ENCODE measurements at regions not wholly inside any gene's neighbourhood (a gene's known extent, or its start where the extent isn't known, plus 50 kb on each side); places are given as distances from the start of the nearest gene placed in this dataset.

DNA sequence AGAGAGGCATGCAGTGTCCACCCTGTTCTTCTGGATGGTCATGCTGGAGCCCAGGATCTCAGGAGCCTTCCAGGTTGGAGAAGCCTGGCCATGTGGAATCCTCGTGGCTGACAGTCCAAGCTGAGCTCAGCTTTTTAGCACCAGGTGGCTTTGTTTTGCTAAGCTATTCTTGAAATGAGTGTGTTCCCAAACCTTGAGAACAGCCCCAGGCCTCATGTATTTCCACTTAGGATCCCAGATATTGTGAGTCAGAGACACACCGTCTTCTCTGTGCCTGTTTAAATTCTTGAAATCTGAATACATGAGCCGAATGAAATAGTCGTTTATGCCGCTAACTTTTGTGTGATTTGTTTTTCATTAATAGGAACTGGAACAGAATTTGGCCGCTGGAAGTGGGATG, 61.2 kb downstream of the IRX2 start:
- no peaks in the 10 kb centered on the region for H3K27me3 ChIP-seq (ENCODE audit: control insufficient read depth in 2 of 2, insufficient read depth in 2 of 2, low read length in 2 of 2)
- TF ChIP-seq POLR2AphosphoS5 (IDR thresholded peaks at IDR 0.05; ENCODE audit: insufficient read depth, low read depth, low read length): no peak
- no peak overlapping the region for H3K27ac ChIP-seq (ENCODE audit: insufficient read depth, low read depth, low read length)
- FAIRE-seq: no peak
- no peak overlapping the region for H3K4me3 ChIP-seq (replicated peaks in 1 of 3; ENCODE audit: insufficient read depth in 1 of 3, low read depth in 1 of 3, low read length in 3 of 3)
- dilution Hi-C loops (cut with MboI; ENCODE audit: extremely low pct_ligation_motif_present, low sequenced_read_pairs) (no loop called here), intact Hi-C loops (cut with micrococcal nuclease) (no loop called here)
- POLR2A ChIA-PET: no interaction called here
- no peaks in the 10 kb centered on the region for H3K79me2 ChIP-seq (ENCODE audit: control insufficient read depth, insufficient read depth, low read length)
- H2AFZ ChIP-seq (ENCODE audit: low read depth, low read length): no peak overlapping the region
- H3K9me3 ChIP-seq (replicated peaks; ENCODE audit: control insufficient read depth, insufficient read depth, low read length): peaks cover 5% of the 10 kb centered on the region
- H3K9ac ChIP-seq (replicated peaks; ENCODE audit: extremely low read depth, insufficient read depth, low read length): no peak overlapping the region
- no peak overlapping the region for H3K4me2 ChIP-seq (ENCODE audit: insufficient read depth, low read length)
- DNase-seq (ENCODE audit: low read depth, low spot score): no peak
- H4K20me1 ChIP-seq (replicated peaks; ENCODE audit: control insufficient read depth, extremely low read depth, insufficient read depth, low read length): no peaks in the 10 kb centered on the region
- H3K9me1 ChIP-seq (replicated peaks; ENCODE audit: control insufficient read depth, extremely low read depth, insufficient read depth, low read length): no peaks in the 10 kb centered on the region
- CTCF ChIA-PET: no interaction called here
- BruUV-seq (replicated peaks): no TSS peak
- no peaks in the 10 kb centered on the region for H3K4me1 ChIP-seq (ENCODE audit: control insufficient read depth, extremely low read depth, insufficient read depth, low read length)
- H3K36me3 ChIP-seq (ENCODE audit: control insufficient read depth in 2 of 2, extremely low read depth in 1 of 2, insufficient read depth in 2 of 2, low read length in 2 of 2): no peaks in the 10 kb centered on the region

DNA sequence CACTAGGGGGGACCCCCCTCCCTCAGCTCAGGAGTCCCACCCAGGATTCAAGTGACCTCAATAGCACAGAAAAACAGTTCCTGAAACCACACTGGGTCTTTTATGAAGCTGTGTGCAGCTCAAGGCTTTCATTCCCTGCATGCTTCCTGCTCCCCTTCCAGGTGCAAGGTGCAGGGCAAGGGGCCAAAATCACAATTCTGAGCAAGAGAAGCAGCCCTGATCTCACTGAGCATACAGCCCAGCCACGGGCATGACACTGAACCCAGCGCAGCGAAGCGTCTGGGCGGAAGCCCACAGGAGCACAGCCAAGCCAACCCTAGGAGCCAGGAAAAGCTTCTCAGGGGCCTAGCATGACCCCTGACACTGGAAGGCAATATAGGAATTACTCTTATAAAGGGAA, 62.9 kb downstream of the IRX2 start:
- no peak overlapping the region for H3K4me3 ChIP-seq (replicated peaks in 1 of 3; ENCODE audit: insufficient read depth in 1 of 3, low read depth in 1 of 3, low read length in 3 of 3)
- dilution Hi-C loops (cut with MboI; ENCODE audit: extremely low pct_ligation_motif_present, low sequenced_read_pairs) (no loop called here), intact Hi-C loops (cut with micrococcal nuclease) (no loop called here)
- BruUV-seq (replicated peaks): no TSS peak
- no peak overlapping the region for H2AFZ ChIP-seq (ENCODE audit: low read depth, low read length)
- DNase-seq (ENCODE audit: low read depth, low spot score) (no peak), FAIRE-seq (no peak)
- H3K9me3 ChIP-seq (replicated peaks; ENCODE audit: control insufficient read depth, insufficient read depth, low read length): peaks cover 4% of the 10 kb centered on the region
- H3K4me1 ChIP-seq (ENCODE audit: control insufficient read depth, extremely low read depth, insufficient read depth, low read length): no peaks in the 10 kb centered on the region
- H3K9me1 ChIP-seq (replicated peaks; ENCODE audit: control insufficient read depth, extremely low read depth, insufficient read depth, low read length): no peaks in the 10 kb centered on the region
- no peaks in the 10 kb centered on the region for H3K27me3 ChIP-seq (ENCODE audit: control insufficient read depth in 2 of 2, insufficient read depth in 2 of 2, low read length in 2 of 2)
- H3K36me3 ChIP-seq (ENCODE audit: control insufficient read depth in 2 of 2, extremely low read depth in 1 of 2, insufficient read depth in 2 of 2, low read length in 2 of 2): no peaks in the 10 kb centered on the region
- no peaks in the 10 kb centered on the region for H3K79me2 ChIP-seq (ENCODE audit: control insufficient read depth, insufficient read depth, low read length)
- H3K27ac ChIP-seq (ENCODE audit: insufficient read depth, low read depth, low read length): no peak overlapping the region
- POLR2A ChIA-PET: no interaction called here
- H3K4me2 ChIP-seq (ENCODE audit: insufficient read depth, low read length): no peak overlapping the region
- CTCF ChIA-PET: no interaction called here
- H3K9ac ChIP-seq (replicated peaks; ENCODE audit: extremely low read depth, insufficient read depth, low read length): no peak overlapping the region
- TF ChIP-seq GATA2 (IDR thresholded peaks at IDR 0.05; ENCODE audit: insufficient read depth, insufficient read length, low read depth, low read length) (no peak), EZH2 (IDR thresholded peaks at IDR 0.05; ENCODE audit: borderline replicate concordance, low read depth, low read length, severe bottlenecking) (no peak), MYC (IDR thresholded peaks at IDR 0.05; ENCODE audit: low read depth, low read length) (no peak), POLR2A (IDR thresholded peaks at IDR 0.05; ENCODE audit: low read depth, low read length) (no peak), FOS (IDR thresholded peaks at IDR 0.05; ENCODE audit: borderline replicate concordance, insufficient read depth, low read length) (no peak), POLR2AphosphoS5 (IDR thresholded peaks at IDR 0.05; ENCODE audit: insufficient read depth, low read depth, low read length) (no peak), JUN (IDR thresholded peaks at IDR 0.05; ENCODE audit: borderline replicate concordance, insufficient read depth, insufficient read length, low read depth) (no peak)
- TF ChIP-seq, protein P1, sequence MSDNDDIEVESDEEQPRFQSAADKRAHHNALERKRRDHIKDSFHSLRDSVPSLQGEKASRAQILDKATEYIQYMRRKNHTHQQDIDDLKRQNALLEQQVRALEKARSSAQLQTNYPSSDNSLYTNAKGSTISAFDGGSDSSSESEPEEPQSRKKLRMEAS (IDR thresholded peaks at IDR 0.05; ENCODE audit: insufficient read depth, insufficient read length): no peak
- TF ChIP-seq, protein P2, sequence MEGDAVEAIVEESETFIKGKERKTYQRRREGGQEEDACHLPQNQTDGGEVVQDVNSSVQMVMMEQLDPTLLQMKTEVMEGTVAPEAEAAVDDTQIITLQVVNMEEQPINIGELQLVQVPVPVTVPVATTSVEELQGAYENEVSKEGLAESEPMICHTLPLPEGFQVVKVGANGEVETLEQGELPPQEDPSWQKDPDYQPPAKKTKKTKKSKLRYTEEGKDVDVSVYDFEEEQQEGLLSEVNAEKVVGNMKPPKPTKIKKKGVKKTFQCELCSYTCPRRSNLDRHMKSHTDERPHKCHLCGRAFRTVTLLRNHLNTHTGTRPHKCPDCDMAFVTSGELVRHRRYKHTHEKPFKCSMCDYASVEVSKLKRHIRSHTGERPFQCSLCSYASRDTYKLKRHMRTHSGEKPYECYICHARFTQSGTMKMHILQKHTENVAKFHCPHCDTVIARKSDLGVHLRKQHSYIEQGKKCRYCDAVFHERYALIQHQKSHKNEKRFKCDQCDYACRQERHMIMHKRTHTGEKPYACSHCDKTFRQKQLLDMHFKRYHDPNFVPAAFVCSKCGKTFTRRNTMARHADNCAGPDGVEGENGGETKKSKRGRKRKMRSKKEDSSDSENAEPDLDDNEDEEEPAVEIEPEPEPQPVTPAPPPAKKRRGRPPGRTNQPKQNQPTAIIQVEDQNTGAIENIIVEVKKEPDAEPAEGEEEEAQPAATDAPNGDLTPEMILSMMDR (IDR thresholded peaks at IDR 0.05; ENCODE audit: extremely low read depth in 1 of 2, insufficient read depth in 1 of 2, low read depth in 1 of 2, low read length in 2 of 2): no peak
- no peaks in the 10 kb centered on the region for H4K20me1 ChIP-seq (replicated peaks; ENCODE audit: control insufficient read depth, extremely low read depth, insufficient read depth, low read length)

All from endothelial cell of umbilical vein (primary cell).